ENCODE measurements at regions not wholly inside any gene's neighbourhood (a gene's known extent, or its start where the extent isn't known, plus 50 kb on each side); places are given as distances from the start of the nearest gene placed in this dataset.

DNA sequence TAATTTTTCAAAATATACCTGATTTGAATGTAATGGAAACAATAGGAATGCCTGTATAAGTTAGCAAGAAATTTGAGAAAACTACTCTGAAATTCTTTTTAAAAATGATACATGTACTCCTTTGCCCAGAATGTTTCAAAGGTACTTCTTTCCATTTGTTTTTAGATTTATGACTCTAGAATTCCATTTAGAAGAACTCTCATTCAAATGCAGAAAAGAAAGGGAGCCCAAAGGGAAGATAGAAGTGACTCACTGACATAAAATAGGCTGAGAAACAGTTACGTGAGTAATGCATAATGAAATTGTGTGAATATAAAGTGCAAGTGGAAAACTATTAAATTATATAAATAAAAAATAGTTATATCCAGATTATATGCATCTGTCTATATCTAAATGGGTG is 926.3 kb downstream of the TAF11L14 start:
- ATAC-seq: no peak
- no peak for TF ChIP-seq SNAI2 (CRISPR knock-in tag; IDR thresholded peaks at IDR 0.05)
- TF ChIP-seq ISL1 (CRISPR knock-in tag; IDR thresholded peaks at IDR 0.05): peak; percentile 65

DNA sequence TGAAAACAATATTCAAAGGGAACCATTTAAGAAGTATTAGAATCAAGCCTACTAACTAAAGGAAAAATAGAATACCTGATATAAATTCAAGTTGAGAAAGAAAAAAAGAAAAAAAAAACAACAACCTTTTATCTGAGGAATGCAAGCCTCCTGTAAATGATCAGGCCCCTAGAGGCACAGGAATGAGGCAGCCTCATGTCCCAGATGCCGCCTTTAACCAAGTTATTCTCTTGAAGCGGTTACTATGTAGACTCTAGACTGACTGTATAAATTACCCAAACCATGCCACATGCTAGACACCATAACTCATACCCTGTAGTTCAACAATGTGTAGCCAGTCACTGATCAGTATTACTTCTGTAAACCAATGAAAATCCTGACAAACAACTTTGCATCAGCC is 929.6 kb downstream of the TAF11L14 start:
- ATAC-seq: no peak

DNA sequence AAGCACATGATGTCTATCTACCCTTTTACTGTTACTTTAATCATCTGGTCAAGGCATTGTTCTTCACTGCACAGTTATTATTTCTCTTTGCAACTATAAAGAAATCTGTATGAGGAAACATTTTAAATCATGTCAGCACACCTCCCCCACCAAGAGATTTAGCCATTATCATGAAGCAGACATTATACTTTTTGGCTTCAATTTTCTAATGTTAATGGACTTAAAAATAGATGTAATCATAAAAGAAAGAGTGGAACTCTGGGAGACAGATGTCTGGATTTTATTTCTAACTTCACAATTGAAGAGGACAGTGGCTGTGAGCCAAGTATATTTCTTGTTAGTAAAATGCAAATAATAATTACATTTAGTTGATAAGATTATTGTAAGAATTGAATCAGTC is 932.4 kb downstream of the TAF11L14 start:
- TF ChIP-seq RARB (CRISPR knock-in tag; IDR thresholded peaks at IDR 0.05): no peak
- TF ChIP-seq, protein P1, sequence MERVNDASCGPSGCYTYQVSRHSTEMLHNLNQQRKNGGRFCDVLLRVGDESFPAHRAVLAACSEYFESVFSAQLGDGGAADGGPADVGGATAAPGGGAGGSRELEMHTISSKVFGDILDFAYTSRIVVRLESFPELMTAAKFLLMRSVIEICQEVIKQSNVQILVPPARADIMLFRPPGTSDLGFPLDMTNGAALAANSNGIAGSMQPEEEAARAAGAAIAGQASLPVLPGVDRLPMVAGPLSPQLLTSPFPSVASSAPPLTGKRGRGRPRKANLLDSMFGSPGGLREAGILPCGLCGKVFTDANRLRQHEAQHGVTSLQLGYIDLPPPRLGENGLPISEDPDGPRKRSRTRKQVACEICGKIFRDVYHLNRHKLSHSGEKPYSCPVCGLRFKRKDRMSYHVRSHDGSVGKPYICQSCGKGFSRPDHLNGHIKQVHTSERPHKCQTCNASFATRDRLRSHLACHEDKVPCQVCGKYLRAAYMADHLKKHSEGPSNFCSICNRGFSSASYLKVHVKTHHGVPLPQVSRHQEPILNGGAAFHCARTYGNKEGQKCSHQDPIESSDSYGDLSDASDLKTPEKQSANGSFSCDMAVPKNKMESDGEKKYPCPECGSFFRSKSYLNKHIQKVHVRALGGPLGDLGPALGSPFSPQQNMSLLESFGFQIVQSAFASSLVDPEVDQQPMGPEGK (CRISPR knock-in tag; IDR thresholded peaks at IDR 0.05; ENCODE audit: borderline replicate concordance): no peak
- TF ChIP-seq GLIS3 (CRISPR knock-in tag; IDR thresholded peaks at IDR 0.05): no peak
- TF ChIP-seq ARNTL (CRISPR knock-in tag; IDR thresholded peaks at IDR 0.05; ENCODE audit: borderline replicate concordance, low read depth): no peak
- peak; percentile 64 for TF ChIP-seq TCF4 (CRISPR knock-in tag; IDR thresholded peaks at IDR 0.05; ENCODE audit: borderline replicate concordance)
- TF ChIP-seq, protein P2, sequence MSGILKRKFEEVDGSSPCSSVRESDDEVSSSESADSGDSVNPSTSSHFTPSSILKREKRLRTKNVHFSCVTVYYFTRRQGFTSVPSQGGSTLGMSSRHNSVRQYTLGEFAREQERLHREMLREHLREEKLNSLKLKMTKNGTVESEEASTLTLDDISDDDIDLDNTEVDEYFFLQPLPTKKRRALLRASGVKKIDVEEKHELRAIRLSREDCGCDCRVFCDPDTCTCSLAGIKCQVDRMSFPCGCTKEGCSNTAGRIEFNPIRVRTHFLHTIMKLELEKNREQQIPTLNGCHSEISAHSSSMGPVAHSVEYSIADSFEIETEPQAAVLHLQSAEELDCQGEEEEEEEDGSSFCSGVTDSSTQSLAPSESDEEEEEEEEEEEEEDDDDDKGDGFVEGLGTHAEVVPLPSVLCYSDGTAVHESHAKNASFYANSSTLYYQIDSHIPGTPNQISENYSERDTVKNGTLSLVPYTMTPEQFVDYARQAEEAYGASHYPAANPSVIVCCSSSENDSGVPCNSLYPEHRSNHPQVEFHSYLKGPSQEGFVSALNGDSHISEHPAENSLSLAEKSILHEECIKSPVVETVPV (CRISPR knock-in tag; IDR thresholded peaks at IDR 0.05): no peak
- TF ChIP-seq, protein P3, sequence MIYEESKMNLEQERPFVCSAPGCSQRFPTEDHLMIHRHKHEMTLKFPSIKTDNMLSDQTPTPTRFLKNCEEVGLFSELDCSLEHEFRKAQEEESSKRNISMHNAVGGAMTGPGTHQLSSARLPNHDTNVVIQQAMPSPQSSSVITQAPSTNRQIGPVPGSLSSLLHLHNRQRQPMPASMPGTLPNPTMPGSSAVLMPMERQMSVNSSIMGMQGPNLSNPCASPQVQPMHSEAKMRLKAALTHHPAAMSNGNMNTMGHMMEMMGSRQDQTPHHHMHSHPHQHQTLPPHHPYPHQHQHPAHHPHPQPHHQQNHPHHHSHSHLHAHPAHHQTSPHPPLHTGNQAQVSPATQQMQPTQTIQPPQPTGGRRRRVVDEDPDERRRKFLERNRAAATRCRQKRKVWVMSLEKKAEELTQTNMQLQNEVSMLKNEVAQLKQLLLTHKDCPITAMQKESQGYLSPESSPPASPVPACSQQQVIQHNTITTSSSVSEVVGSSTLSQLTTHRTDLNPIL (CRISPR knock-in tag; IDR thresholded peaks at IDR 0.05; ENCODE audit: low read depth): no peak
- TF ChIP-seq BACH2 (CRISPR knock-in tag; IDR thresholded peaks at IDR 0.05; ENCODE audit: borderline replicate concordance): no peak
- peak; percentile 80 for TF ChIP-seq ISL1 (CRISPR knock-in tag; IDR thresholded peaks at IDR 0.05)
- TF ChIP-seq ZNF8 (CRISPR knock-in tag; IDR thresholded peaks at IDR 0.05): no peak
- no peak for TF ChIP-seq ZFP3 (CRISPR knock-in tag; IDR thresholded peaks at IDR 0.05)
- TF ChIP-seq PPARA (CRISPR knock-in tag; IDR thresholded peaks at IDR 0.05; ENCODE audit: borderline replicate concordance): no peak
- no peak for TF ChIP-seq ZNF70 (CRISPR knock-in tag; IDR thresholded peaks at IDR 0.05)
- no peak for ATAC-seq

More for the DNA sequence above, 929.6 kb downstream of the TAF11L14 start:
- TF ChIP-seq ZC3H10 (CRISPR knock-in tag; IDR thresholded peaks at IDR 0.05) (no peak), ZNF8 (CRISPR knock-in tag; IDR thresholded peaks at IDR 0.05) (no peak), ARNTL (CRISPR knock-in tag; IDR thresholded peaks at IDR 0.05; ENCODE audit: borderline replicate concordance, low read depth) (no peak), CSDC2 (CRISPR knock-in tag; IDR thresholded peaks at IDR 0.05) (no peak), OSR1 (CRISPR knock-in tag; IDR thresholded peaks at IDR 0.05) (no peak), ZFP30 (CRISPR knock-in tag; IDR thresholded peaks at IDR 0.05) (no peak), GLIS3 (CRISPR knock-in tag; IDR thresholded peaks at IDR 0.05) (no peak), ESRRG (CRISPR knock-in tag; IDR thresholded peaks at IDR 0.05) (no peak), BACH2 (CRISPR knock-in tag; IDR thresholded peaks at IDR 0.05; ENCODE audit: borderline replicate concordance) (no peak)
- TF ChIP-seq, protein P1 (CRISPR knock-in tag; IDR thresholded peaks at IDR 0.05; ENCODE audit: borderline replicate concordance): no peak
- TF ChIP-seq, protein P3 (CRISPR knock-in tag; IDR thresholded peaks at IDR 0.05; ENCODE audit: low read depth): no peak
- TF ChIP-seq, protein P4, sequence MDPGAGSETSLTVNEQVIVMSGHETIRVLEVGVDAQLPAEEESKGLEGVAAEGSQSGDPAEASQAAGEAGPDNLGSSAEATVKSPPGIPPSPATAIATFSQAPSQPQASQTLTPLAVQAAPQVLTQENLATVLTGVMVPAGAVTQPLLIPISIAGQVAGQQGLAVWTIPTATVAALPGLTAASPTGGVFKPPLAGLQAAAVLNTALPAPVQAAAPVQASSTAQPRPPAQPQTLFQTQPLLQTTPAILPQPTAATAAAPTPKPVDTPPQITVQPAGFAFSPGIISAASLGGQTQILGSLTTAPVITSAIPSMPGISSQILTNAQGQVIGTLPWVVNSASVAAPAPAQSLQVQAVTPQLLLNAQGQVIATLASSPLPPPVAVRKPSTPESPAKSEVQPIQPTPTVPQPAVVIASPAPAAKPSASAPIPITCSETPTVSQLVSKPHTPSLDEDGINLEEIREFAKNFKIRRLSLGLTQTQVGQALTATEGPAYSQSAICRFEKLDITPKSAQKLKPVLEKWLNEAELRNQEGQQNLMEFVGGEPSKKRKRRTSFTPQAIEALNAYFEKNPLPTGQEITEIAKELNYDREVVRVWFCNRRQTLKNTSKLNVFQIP (CRISPR knock-in tag; IDR thresholded peaks at IDR 0.05; ENCODE audit: borderline replicate concordance, low read depth): no peak
